ENCODE measurements at regions not wholly inside any gene's neighbourhood (a gene's known extent, or its start where the extent isn't known, plus 50 kb on each side); places are given as distances from the start of the nearest gene placed in this dataset.

DNA sequence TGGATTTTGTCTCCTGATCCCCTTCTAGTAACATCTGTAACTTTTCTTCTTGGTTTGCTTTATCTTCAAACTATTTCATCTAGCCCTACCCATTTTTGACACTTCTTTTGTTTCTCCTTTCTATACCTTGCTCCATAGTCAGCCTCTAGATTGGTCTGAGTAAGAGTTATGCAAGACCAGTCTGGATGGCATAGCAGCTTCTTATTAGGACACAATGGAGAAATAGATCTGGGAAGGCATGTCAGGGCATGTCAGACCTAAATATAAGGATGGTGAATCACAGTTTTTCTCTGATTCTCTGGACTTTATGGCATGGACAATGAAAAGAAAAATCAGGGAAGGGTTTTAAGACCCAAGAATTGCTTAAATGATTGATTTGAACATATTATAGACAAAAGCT, 452.5 kb downstream of the RAP2B start:
- TF ChIP-seq, protein P1, sequence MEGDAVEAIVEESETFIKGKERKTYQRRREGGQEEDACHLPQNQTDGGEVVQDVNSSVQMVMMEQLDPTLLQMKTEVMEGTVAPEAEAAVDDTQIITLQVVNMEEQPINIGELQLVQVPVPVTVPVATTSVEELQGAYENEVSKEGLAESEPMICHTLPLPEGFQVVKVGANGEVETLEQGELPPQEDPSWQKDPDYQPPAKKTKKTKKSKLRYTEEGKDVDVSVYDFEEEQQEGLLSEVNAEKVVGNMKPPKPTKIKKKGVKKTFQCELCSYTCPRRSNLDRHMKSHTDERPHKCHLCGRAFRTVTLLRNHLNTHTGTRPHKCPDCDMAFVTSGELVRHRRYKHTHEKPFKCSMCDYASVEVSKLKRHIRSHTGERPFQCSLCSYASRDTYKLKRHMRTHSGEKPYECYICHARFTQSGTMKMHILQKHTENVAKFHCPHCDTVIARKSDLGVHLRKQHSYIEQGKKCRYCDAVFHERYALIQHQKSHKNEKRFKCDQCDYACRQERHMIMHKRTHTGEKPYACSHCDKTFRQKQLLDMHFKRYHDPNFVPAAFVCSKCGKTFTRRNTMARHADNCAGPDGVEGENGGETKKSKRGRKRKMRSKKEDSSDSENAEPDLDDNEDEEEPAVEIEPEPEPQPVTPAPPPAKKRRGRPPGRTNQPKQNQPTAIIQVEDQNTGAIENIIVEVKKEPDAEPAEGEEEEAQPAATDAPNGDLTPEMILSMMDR (IDR thresholded peaks at IDR 0.05), result no peak
- TF ChIP-seq POLR2A (IDR thresholded peaks at IDR 0.05), result no peak

All from body of pancreas (tissue), 4 donors.